HCT116 (cell line): ENCODE measurements at regions not wholly inside any gene's neighbourhood (a gene's known extent, or its start where the extent isn't known, plus 50 kb on each side); places are given as distances from the start of the nearest gene placed in this dataset.

Experiments used
- ATAC-seq: fragments of 200-7000 bp; cut with Tn5 transposase; 2 replicates; pipeline ENCODE4 v1.9.1; 2020; ENCODE audit warnings: mild to moderate bottlenecking, moderate library complexity
- BruUV-seq: library from RNA; stranded (reverse); fragments of 400-500 nt; replicated peaks from 2 replicates; lab custom pipeline; 2021; lab: Mats Ljungman, UMichigan
- CTCF ChIA-PET: fragments of 300-600 bp; sonication (Branson Sonifier 250); formaldehyde crosslinking; loops from one replicate; lab custom pipeline; 2021; ENCODE audit warnings: antibody characterized with exemption; lab: Charles Lee
- POLR2A ChIA-PET: fragments of 300-600, 350-600 bp; sonication (Branson Sonifier 250); formaldehyde crosslinking; loops from one replicate; lab custom pipeline; 2021; ENCODE audit warnings: antibody characterized with exemption; lab: Charles Lee
- RAD21 ChIA-PET, 2 experiments: fragments of 300-600 bp; sonication (Branson Sonifier 250); formaldehyde crosslinking; loops; one replicate each; lab custom pipeline; 2023; ENCODE audit warnings: low total read pairs in 2 of 2; ENCODE audit not compliant: uncharacterized antibody in 2 of 2, unreplicated experiment in 2 of 2, low non-redundant PET in 1 of 2; lab: Charles Lee
- DNase-seq: peaks from one replicate; pipeline ENCODE4 v3.0.0-alpha.2; 2010; ENCODE audit warnings: low read depth, low spot score
- H2AFZ ChIP-seq: fragments of 200-600 bp; shearing (Covaris generic), sonication (generic); 2 replicates; pipeline ENCODE4 v1.6.1; 2017; ENCODE audit warnings: low read depth, mixed run types, mixed read lengths, antibody characterized with exemption, low read length; ENCODE audit not compliant: poor library complexity, severe bottlenecking
- H3K27ac ChIP-seq: 2 replicates; pipeline ENCODE4 v1.5.1; 2012; ENCODE audit warnings: low read depth, low read length
- H3K27me3 ChIP-seq: fragments of 200-600 bp; sonication (generic); 2 replicates; pipeline ENCODE4 v1.6.1; 2016; ENCODE audit warnings: mixed run types, low read length, mixed read lengths; ENCODE audit not compliant: insufficient read depth
- H3K36me3 ChIP-seq, 2 experiments: fragments of 200-500 bp in 1 of 2; fragments of 200-600 bp in 1 of 2; sonication (Bioruptor generic) in 1 of 2; sonication (generic) in 1 of 2; 2 replicates each; pipeline versions ENCODE4 v1.5.1 to v1.6.1; 2014 to 2016; ENCODE audit warnings: low read length in 2 of 2, inconsistent platforms in 1 of 2, mixed read lengths in 1 of 2, mixed run types in 1 of 2; ENCODE audit not compliant: insufficient read depth in 2 of 2, control insufficient read depth in 1 of 2
- H3K4me1 ChIP-seq, 2 experiments: fragments of 200-600 bp in 1 of 2; sonication (generic) in 1 of 2; 2 replicates each; pipeline versions ENCODE4 v1.5.1 to v1.6.1; 2012 to 2017; ENCODE audit warnings: low read length in 2 of 2, inconsistent platforms in 1 of 2, mild to moderate bottlenecking in 1 of 2, mixed read lengths in 1 of 2, mixed run types in 1 of 2, moderate library complexity in 1 of 2; ENCODE audit not compliant: insufficient read depth in 2 of 2, control insufficient read depth in 1 of 2
- H3K4me2 ChIP-seq: fragments of 200-600 bp; sonication (generic); 2 replicates; pipeline ENCODE4 v1.6.1; 2017; ENCODE audit warnings: mixed run types, low read length, mixed read lengths
- H3K4me3 ChIP-seq, 2 experiments: fragments of 200-600 bp in 1 of 2; sonication (generic) in 1 of 2; replicated peaks in 1 of 2; 2 replicates each; pipeline ENCODE4 v1.5.1; 2011 to 2016; ENCODE audit warnings: low read length in 2 of 2, control low read depth in 1 of 2, low read depth in 1 of 2, mild to moderate bottlenecking in 1 of 2, mixed read lengths in 1 of 2, mixed run types in 1 of 2
- H3K79me2 ChIP-seq: fragments of 200-600 bp; sonication (generic); 2 replicates; pipeline ENCODE4 v1.6.1; 2017; ENCODE audit warnings: mild to moderate bottlenecking, mixed run types, low read length, moderate library complexity, mixed read lengths; ENCODE audit not compliant: insufficient read depth
- H3K9ac ChIP-seq: fragments of 200-600 bp; sonication (generic); 2 replicates; pipeline ENCODE4 v1.6.1; 2016; ENCODE audit warnings: low read length, mixed read lengths
- H3K9me2 ChIP-seq: fragments of 200-600 bp; sonication (generic), shearing (Covaris generic); 2 replicates; pipeline ENCODE4 v1.6.1; 2017; ENCODE audit warnings: mixed run types, mild to moderate bottlenecking, moderate library complexity; ENCODE audit not compliant: insufficient read depth
- H3K9me3 ChIP-seq, 2 experiments: fragments of 200-500 bp in 1 of 2; fragments of 200-600 bp in 1 of 2; sonication (Bioruptor generic) in 1 of 2; sonication (generic) in 1 of 2; 2 replicates each; pipeline ENCODE4 v1.6.1; 2014 to 2017; ENCODE audit warnings: low read length in 2 of 2, mixed read lengths in 2 of 2, inconsistent platforms in 1 of 2, low read depth in 1 of 2, mild to moderate bottlenecking in 1 of 2, mixed run types in 1 of 2, moderate library complexity in 1 of 2; ENCODE audit not compliant: control insufficient read depth in 1 of 2, insufficient read depth in 1 of 2
- H4K20me1 ChIP-seq: fragments of 200-600 bp; sonication (generic), shearing (Covaris generic); 2 replicates; pipeline ENCODE4 v1.6.1; 2017; ENCODE audit warnings: mixed run types, mild to moderate bottlenecking, moderate library complexity; ENCODE audit not compliant: insufficient read depth
- CBX3 ChIP-seq: IDR thresholded peaks from 2 replicates; pipeline ENCODE4 v1.6.1; 2012; ENCODE audit warnings: low read depth
- CEBPB ChIP-seq: IDR thresholded peaks from 2 replicates; pipeline ENCODE4 v1.6.1; 2012; ENCODE audit warnings: low read depth
- CTCF ChIP-seq, 3 experiments: fragments of 200-600 bp in 1 of 3; sonication (generic) in 1 of 3; IDR thresholded peaks in 2 of 3; conservative IDR thresholded peaks in 1 of 3; 2 replicates each; pipeline ENCODE4 v1.5.1; 2012 to 2017; ENCODE audit warnings: low read depth in 2 of 3, low read length in 2 of 3, antibody characterized with exemption in 1 of 3, borderline replicate concordance in 1 of 3, control low read depth in 1 of 3, mild to moderate bottlenecking in 1 of 3, mixed read lengths in 1 of 3, mixed run types in 1 of 3, moderate library complexity in 1 of 3; ENCODE audit not compliant: insufficient read depth in 1 of 3
- EGR1 ChIP-seq: IDR thresholded peaks from 2 replicates; pipeline ENCODE4 v1.6.1; 2012; ENCODE audit warnings: low read depth
- ELF1 ChIP-seq: IDR thresholded peaks from 2 replicates; pipeline ENCODE4 v1.6.1; 2012; ENCODE audit warnings: low read depth, borderline replicate concordance
- EZH2 ChIP-seq: fragments of 200-600 bp; sonication (generic); IDR thresholded peaks from 2 replicates; pipeline ENCODE4 v1.6.1; 2017; ENCODE audit warnings: antibody characterized with exemption, mixed run types
- EZH2phosphoT487 ChIP-seq: fragments of 200-600 bp; IDR thresholded peaks from 2 replicates; pipeline ENCODE4 v1.6.1; 2018; ENCODE audit warnings: antibody characterized with exemption, borderline replicate concordance
- FOSL1 ChIP-seq: IDR thresholded peaks from 2 replicates; pipeline ENCODE4 v1.6.1; 2012; ENCODE audit warnings: low read depth
- JUND ChIP-seq: IDR thresholded peaks from 2 replicates; pipeline ENCODE4 v1.6.1; 2012
- POLR2AphosphoS5 ChIP-seq: IDR thresholded peaks from 2 replicates; pipeline ENCODE4 v1.6.1; 2011; ENCODE audit warnings: mild to moderate bottlenecking, low read depth, low read length, moderate library complexity
- RAD21 ChIP-seq: IDR thresholded peaks from 2 replicates; pipeline ENCODE4 v1.6.1; 2012; ENCODE audit warnings: low read depth, mild to moderate bottlenecking
- SIN3A ChIP-seq: IDR thresholded peaks from 2 replicates; pipeline ENCODE4 v1.6.1; 2012; ENCODE audit warnings: low read depth
- SP1 ChIP-seq: IDR thresholded peaks from 2 replicates; pipeline ENCODE4 v1.6.1; 2012; ENCODE audit warnings: low read depth
- TCF7L2 ChIP-seq: IDR thresholded peaks from 2 replicates; pipeline ENCODE4 v1.7.0; 2011; ENCODE audit warnings: borderline replicate concordance, inconsistent platforms; ENCODE audit not compliant: insufficient read depth, insufficient read length; ENCODE audit errors: extremely low read depth
- YY1 ChIP-seq: IDR thresholded peaks from 2 replicates; pipeline ENCODE4 v1.6.1; 2011; ENCODE audit warnings: low read length, low read depth, moderate library complexity, mild to moderate bottlenecking; ENCODE audit not compliant: insufficient replicate concordance; ENCODE audit errors: extremely low read depth
- ZBTB33 ChIP-seq: IDR thresholded peaks from 2 replicates; pipeline ENCODE4 v1.6.1; 2011; ENCODE audit warnings: mild to moderate bottlenecking, low read length, moderate library complexity; ENCODE audit not compliant: insufficient replicate concordance; ENCODE audit errors: extremely low read depth
- ZFX ChIP-seq: fragments of 450-650 bp; IDR thresholded peaks from 2 replicates; pipeline ENCODE4 v1.6.1; 2017
- intact Hi-C: fragments of 100-400 bp; cut with micrococcal nuclease; formaldehyde crosslinking; loops from 2 replicates; pipeline ENCODE4 v1.10.0; 2022
- TF ChIP-seq, protein P1 (sequence below): IDR thresholded peaks from 2 replicates; pipeline ENCODE4 v1.6.1; 2012; ENCODE audit warnings: low read depth

DNA sequence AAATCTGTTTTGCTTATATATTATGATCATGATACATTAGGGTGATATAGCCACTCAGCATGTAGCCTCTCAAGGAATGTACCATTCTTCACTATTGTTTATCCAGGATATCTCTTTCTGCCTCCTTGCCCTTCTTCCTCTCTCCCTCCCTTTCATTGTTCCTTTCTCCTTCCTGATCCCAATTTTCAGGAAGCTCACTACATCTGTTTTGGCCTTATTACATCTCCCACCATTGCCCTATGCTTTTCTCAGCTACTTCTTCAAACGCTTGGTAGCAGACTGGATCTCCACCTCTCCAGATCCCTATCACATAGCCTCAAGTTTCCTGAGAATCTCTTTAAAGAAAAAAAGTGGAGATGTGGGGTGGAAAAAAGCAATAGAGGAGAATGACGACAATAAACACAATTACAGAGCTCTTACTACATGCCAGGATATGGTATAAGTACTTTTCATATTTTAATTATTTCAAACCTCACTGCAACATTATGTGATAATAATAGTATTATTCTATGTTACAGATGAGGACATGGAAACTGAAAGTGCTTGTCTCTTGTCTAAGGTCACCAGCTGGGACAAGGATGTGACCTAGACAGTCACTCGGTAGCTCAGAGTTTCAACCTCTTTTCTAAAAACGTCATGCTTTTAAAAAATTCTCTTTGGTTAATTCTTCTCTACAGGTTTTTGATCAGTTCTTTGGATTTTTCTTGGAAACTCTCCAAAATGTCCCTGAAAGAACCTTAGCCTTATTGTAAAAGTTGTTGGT is 959.1 kb downstream of the CDH11 start:
- H2AFZ ChIP-seq: no peak overlapping the region
- POLR2A ChIA-PET: no interaction called here
- no peaks in the 10 kb centered on the region for H3K9me2 ChIP-seq
- H3K27ac ChIP-seq: no peak overlapping the region
- H3K4me1 ChIP-seq: no peaks in the 10 kb centered on the region
- intact Hi-C loops: no loop called here
- no peaks in the 10 kb centered on the region for H3K36me3 ChIP-seq
- CTCF ChIA-PET: no interaction called here
- H3K9me3 ChIP-seq: peaks cover 6 to 14% of the 10 kb centered on the region in 2 experiments; a peak in 2 of 4 replicates
- RAD21 ChIA-PET: no interaction called here
- ATAC-seq: no peak
- H4K20me1 ChIP-seq: no peaks in the 10 kb centered on the region
- no peak for DNase-seq
- no peak overlapping the region for H3K4me3 ChIP-seq
- no TSS peak for BruUV-seq
- H3K4me2 ChIP-seq: no peak overlapping the region
- TF ChIP-seq ELF1: no peak
- no peak for TF ChIP-seq FOSL1
- no peak for TF ChIP-seq EGR1
- TF ChIP-seq ZBTB33: no peak
- TF ChIP-seq RAD21: no peak
- no peak for TF ChIP-seq CTCF (IDR thresholded peaks at IDR 0.05 in 2 of 3, conservative IDR thresholded peaks at IDR 0.05 in 1 of 3; ENCODE audit: borderline replicate concordance in 1 of 3, insufficient read depth in 1 of 3, low read depth in 2 of 3, low read length in 2 of 3)
- no peak for TF ChIP-seq JUND
- TF ChIP-seq POLR2AphosphoS5: no peak
- no peak for TF ChIP-seq YY1
- TF ChIP-seq SP1: no peak
- no peak for TF ChIP-seq TCF7L2
- TF ChIP-seq SIN3A: no peak
- TF ChIP-seq ZFX: no peak
- TF ChIP-seq, protein P1, sequence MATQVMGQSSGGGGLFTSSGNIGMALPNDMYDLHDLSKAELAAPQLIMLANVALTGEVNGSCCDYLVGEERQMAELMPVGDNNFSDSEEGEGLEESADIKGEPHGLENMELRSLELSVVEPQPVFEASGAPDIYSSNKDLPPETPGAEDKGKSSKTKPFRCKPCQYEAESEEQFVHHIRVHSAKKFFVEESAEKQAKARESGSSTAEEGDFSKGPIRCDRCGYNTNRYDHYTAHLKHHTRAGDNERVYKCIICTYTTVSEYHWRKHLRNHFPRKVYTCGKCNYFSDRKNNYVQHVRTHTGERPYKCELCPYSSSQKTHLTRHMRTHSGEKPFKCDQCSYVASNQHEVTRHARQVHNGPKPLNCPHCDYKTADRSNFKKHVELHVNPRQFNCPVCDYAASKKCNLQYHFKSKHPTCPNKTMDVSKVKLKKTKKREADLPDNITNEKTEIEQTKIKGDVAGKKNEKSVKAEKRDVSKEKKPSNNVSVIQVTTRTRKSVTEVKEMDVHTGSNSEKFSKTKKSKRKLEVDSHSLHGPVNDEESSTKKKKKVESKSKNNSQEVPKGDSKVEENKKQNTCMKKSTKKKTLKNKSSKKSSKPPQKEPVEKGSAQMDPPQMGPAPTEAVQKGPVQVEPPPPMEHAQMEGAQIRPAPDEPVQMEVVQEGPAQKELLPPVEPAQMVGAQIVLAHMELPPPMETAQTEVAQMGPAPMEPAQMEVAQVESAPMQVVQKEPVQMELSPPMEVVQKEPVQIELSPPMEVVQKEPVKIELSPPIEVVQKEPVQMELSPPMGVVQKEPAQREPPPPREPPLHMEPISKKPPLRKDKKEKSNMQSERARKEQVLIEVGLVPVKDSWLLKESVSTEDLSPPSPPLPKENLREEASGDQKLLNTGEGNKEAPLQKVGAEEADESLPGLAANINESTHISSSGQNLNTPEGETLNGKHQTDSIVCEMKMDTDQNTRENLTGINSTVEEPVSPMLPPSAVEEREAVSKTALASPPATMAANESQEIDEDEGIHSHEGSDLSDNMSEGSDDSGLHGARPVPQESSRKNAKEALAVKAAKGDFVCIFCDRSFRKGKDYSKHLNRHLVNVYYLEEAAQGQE: no peak
- no peak for TF ChIP-seq CBX3
- TF ChIP-seq EZH2phosphoT487: no peak
- TF ChIP-seq EZH2: no peak
- TF ChIP-seq CEBPB: no peak
- H3K27me3 ChIP-seq: no peaks in the 10 kb centered on the region
- H3K79me2 ChIP-seq: no peaks in the 10 kb centered on the region
- H3K9ac ChIP-seq: no peak overlapping the region
